DOHH2 (cell line): ENCODE measurements at regions not wholly inside any gene's neighbourhood (a gene's known extent, or its start where the extent isn't known, plus 50 kb on each side); places are given as distances from the start of the nearest gene placed in this dataset.

Experiments
- CTCF ChIP-seq: fragments of 200-600 bp; sonication (generic); IDR thresholded peaks from one replicate; pipeline ENCODE4 v1.5.1; 2014; ENCODE audit warnings: antibody characterized with exemption, mild to moderate bottlenecking, low read depth, low read length; ENCODE audit not compliant: poor library complexity, severe bottlenecking
- EZH2phosphoT487 ChIP-seq: fragments of 200-600 bp; sonication (generic); IDR thresholded peaks from 2 replicates; pipeline ENCODE4 v1.6.1; 2017; ENCODE audit warnings: borderline replicate concordance, mild to moderate bottlenecking, antibody characterized with exemption, low read length, moderate library complexity, mixed read lengths

GRCh38 chr18:34583895-34584294 lies 126.2 kb upstream of the DTNA start:
- TF ChIP-seq CTCF (no peak), EZH2phosphoT487 (no peak)
